ENCODE measurements at regions not wholly inside any gene's neighbourhood (a gene's known extent, or its start where the extent isn't known, plus 50 kb on each side); places are given as distances from the start of the nearest gene placed in this dataset.

GRCh38 chr9:7592321-7593316 is 207.0 kb downstream of the DMAC1 start:
- Histone ChIP-seq H3K4me3 (ENCODE audit: low read length, poor library complexity, severe bottlenecking) (no peak overlapping the region), H3K9me3 (ENCODE audit: insufficient read depth, low read depth, low read length) (peaks cover 14% of the 10 kb centered on the region; the same call in 1 of the 2 replicates), H3K4me2 (ENCODE audit: low read depth, low read length, poor library complexity, severe bottlenecking) (peak overlapping the region; percentile 40), H3K9ac (ENCODE audit: low read depth, low read length, poor library complexity, severe bottlenecking) (no peak overlapping the region), H3K4me1 (ENCODE audit: insufficient read depth, low read length, poor library complexity, severe bottlenecking) (peaks cover 3% of the 10 kb centered on the region), H3K79me2 (ENCODE audit: insufficient read depth, low read length) (no peaks in the 10 kb centered on the region), H3K9me2 (replicated peaks; ENCODE audit: low read depth, low read length) (no peaks in the 10 kb centered on the region), H4K20me1 (ENCODE audit: insufficient read depth, low read length, poor library complexity, severe bottlenecking) (no peaks in the 10 kb centered on the region), H3K27me3 (ENCODE audit: insufficient read depth, low read length, poor library complexity, severe bottlenecking) (no peaks in the 10 kb centered on the region), H3F3A (ENCODE audit: low read depth) (no peaks in the 10 kb centered on the region), H3K36me3 (ENCODE audit: insufficient read depth, low read length) (no peaks in the 10 kb centered on the region), H2AFZ (ENCODE audit: low read length) (peak overlapping the region; percentile 55; the same call in 1 of the 2 replicates)
- TF ChIP-seq EZH2phosphoT487 (IDR thresholded peaks at IDR 0.05; ENCODE audit: borderline replicate concordance), result no peak
- peak; percentile 55 for TF ChIP-seq CTCF (conservative IDR thresholded peaks at IDR 0.05; ENCODE audit: low read length)

- Histone ChIP-seq H3K9ac (ENCODE audit: low read depth, low read length, poor library complexity, severe bottlenecking) (no peak overlapping the region), H3K27me3 (ENCODE audit: insufficient read depth, low read length, poor library complexity, severe bottlenecking) (no peaks in the 10 kb centered on the region), H3K36me3 (ENCODE audit: insufficient read depth, low read length) (no peaks in the 10 kb centered on the region), H3K4me3 (ENCODE audit: low read length, poor library complexity, severe bottlenecking) (no peak overlapping the region), H3K9me2 (replicated peaks; ENCODE audit: low read depth, low read length) (no peaks in the 10 kb centered on the region), H3K79me2 (ENCODE audit: insufficient read depth, low read length) (no peaks in the 10 kb centered on the region), H3K9me3 (ENCODE audit: insufficient read depth, low read depth, low read length) (peaks cover 14% of the 10 kb centered on the region; the same call in 1 of the 2 replicates), H2AFZ (ENCODE audit: low read length) (no peak overlapping the region), H3K4me1 (ENCODE audit: insufficient read depth, low read length, poor library complexity, severe bottlenecking) (peaks cover 3% of the 10 kb centered on the region), H3K4me2 (ENCODE audit: low read depth, low read length, poor library complexity, severe bottlenecking) (no peak overlapping the region), H4K20me1 (ENCODE audit: insufficient read depth, low read length, poor library complexity, severe bottlenecking) (no peaks in the 10 kb centered on the region), H3F3A (ENCODE audit: low read depth) (no peaks in the 10 kb centered on the region)
- TF ChIP-seq EZH2phosphoT487 (IDR thresholded peaks at IDR 0.05; ENCODE audit: borderline replicate concordance), result no peak
- no peak for TF ChIP-seq CTCF (conservative IDR thresholded peaks at IDR 0.05; ENCODE audit: low read length)
Measured at GRCh38 chr9:7591501-7591900, 208.1 kb downstream of the DMAC1 start.

DNA sequence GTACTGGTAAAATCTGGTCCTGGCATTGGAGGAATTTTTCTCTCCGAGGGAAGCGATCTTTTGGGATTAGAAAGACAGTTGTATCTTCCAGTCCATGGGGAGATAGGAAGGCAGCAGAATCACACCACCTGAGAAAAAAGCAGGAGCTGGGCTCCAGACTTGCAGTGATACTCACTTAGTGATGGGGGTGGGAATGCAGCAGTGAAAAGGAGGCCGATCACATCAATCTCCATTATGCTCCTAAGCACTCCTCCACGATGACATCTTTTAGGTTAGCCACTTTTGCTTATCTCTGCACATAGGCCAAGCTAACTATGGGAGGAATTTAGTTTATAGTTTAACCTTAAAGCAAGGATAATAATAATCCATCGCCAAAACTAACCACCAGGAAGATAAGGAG is 219.0 kb downstream of the DMAC1 start:
- H3K9ac ChIP-seq (ENCODE audit: low read depth, low read length, poor library complexity, severe bottlenecking), result no peak overlapping the region
- H3K4me3 ChIP-seq (ENCODE audit: low read length, poor library complexity, severe bottlenecking), result no peak overlapping the region
- H3K27me3 ChIP-seq (ENCODE audit: insufficient read depth, low read length, poor library complexity, severe bottlenecking), result no peaks in the 10 kb centered on the region
- no peak overlapping the region for H2AFZ ChIP-seq (ENCODE audit: low read length)
- TF ChIP-seq CTCF (conservative IDR thresholded peaks at IDR 0.05; ENCODE audit: low read length) (no peak), EZH2phosphoT487 (IDR thresholded peaks at IDR 0.05; ENCODE audit: borderline replicate concordance) (no peak)
- H3K4me2 ChIP-seq (ENCODE audit: low read depth, low read length, poor library complexity, severe bottlenecking), result no peak overlapping the region
- no peaks in the 10 kb centered on the region for H4K20me1 ChIP-seq (ENCODE audit: insufficient read depth, low read length, poor library complexity, severe bottlenecking)
- no peaks in the 10 kb centered on the region for H3K4me1 ChIP-seq (ENCODE audit: insufficient read depth, low read length, poor library complexity, severe bottlenecking)
- no peaks in the 10 kb centered on the region for H3F3A ChIP-seq (ENCODE audit: low read depth)
- no peaks in the 10 kb centered on the region for H3K79me2 ChIP-seq (ENCODE audit: insufficient read depth, low read length)
- H3K36me3 ChIP-seq (ENCODE audit: insufficient read depth, low read length), result no peaks in the 10 kb centered on the region
- no peaks in the 10 kb centered on the region for H3K9me2 ChIP-seq (replicated peaks; ENCODE audit: low read depth, low read length)
- H3K9me3 ChIP-seq (ENCODE audit: insufficient read depth, low read depth, low read length), result no peaks in the 10 kb centered on the region

All from Loucy (cell line).